ENCODE measurements at regions not wholly inside any gene's neighbourhood (a gene's known extent, or its start where the extent isn't known, plus 50 kb on each side); places are given as distances from the start of the nearest gene placed in this dataset.

GRCh38 chr3:102662498-102662772 lies 227.6 kb downstream of the ZPLD1 start:
- TF ChIP-seq FOXM1 (IDR thresholded peaks at IDR 0.05; ENCODE audit: borderline replicate concordance) (no peak), TARDBP (IDR thresholded peaks at IDR 0.05) (no peak), SP1 (IDR thresholded peaks at IDR 0.05) (no peak), BHLHE40 (IDR thresholded peaks at IDR 0.05; ENCODE audit: borderline replicate concordance) (no peak), ZNF384 (IDR thresholded peaks at IDR 0.05) (no peak), SUZ12 (IDR thresholded peaks at IDR 0.05) (no peak), CTBP1 (IDR thresholded peaks at IDR 0.05; ENCODE audit: borderline replicate concordance) (no peak), ELF4 (IDR thresholded peaks at IDR 0.05) (no peak), L3MBTL2 (conservative IDR thresholded peaks at IDR 0.05) (no peak), HDGF (IDR thresholded peaks at IDR 0.05; ENCODE audit: borderline replicate concordance) (no peak), NFRKB (IDR thresholded peaks at IDR 0.05) (no peak), FOXK2 (IDR thresholded peaks at IDR 0.05) (no peak)
- TF ChIP-seq, protein P1, sequence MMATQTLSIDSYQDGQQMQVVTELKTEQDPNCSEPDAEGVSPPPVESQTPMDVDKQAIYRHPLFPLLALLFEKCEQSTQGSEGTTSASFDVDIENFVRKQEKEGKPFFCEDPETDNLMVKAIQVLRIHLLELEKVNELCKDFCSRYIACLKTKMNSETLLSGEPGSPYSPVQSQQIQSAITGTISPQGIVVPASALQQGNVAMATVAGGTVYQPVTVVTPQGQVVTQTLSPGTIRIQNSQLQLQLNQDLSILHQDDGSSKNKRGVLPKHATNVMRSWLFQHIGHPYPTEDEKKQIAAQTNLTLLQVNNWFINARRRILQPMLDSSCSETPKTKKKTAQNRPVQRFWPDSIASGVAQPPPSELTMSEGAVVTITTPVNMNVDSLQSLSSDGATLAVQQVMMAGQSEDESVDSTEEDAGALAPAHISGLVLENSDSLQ (IDR thresholded peaks at IDR 0.05) = no peak

Data from HEK293T (cell line).